ENCODE measurements at regions not wholly inside any gene's neighbourhood (a gene's known extent, or its start where the extent isn't known, plus 50 kb on each side); places are given as distances from the start of the nearest gene placed in this dataset.

DNA sequence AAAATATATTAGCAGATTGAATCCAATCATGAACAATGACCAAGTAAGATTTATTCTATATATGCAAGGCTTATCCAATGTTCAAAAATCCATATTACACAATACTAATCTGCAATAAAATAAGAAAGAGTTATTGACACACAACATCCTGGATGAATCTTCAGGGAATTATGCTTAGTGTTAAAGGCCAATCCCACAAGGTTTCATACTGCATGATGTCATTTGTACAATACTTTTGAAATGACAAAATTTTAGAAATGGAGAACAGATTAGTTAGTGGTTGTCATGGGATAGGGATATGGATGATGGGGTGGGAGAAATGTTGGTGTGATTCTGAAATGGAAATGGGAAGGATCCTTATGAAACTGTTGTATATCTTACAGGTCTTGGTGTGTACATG lies 425.7 kb downstream of the SIPA1L2 start:
- TF ChIP-seq, protein P1, sequence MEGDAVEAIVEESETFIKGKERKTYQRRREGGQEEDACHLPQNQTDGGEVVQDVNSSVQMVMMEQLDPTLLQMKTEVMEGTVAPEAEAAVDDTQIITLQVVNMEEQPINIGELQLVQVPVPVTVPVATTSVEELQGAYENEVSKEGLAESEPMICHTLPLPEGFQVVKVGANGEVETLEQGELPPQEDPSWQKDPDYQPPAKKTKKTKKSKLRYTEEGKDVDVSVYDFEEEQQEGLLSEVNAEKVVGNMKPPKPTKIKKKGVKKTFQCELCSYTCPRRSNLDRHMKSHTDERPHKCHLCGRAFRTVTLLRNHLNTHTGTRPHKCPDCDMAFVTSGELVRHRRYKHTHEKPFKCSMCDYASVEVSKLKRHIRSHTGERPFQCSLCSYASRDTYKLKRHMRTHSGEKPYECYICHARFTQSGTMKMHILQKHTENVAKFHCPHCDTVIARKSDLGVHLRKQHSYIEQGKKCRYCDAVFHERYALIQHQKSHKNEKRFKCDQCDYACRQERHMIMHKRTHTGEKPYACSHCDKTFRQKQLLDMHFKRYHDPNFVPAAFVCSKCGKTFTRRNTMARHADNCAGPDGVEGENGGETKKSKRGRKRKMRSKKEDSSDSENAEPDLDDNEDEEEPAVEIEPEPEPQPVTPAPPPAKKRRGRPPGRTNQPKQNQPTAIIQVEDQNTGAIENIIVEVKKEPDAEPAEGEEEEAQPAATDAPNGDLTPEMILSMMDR (IDR thresholded peaks at IDR 0.05; ENCODE audit: low read depth, low read length, poor library complexity, severe bottlenecking) = no peak
- TF ChIP-seq EZH2phosphoT487 (IDR thresholded peaks at IDR 0.05; ENCODE audit: borderline replicate concordance, low read length) = no peak

Measured in DOHH2 (cell line).